HG03159 (cell line): ENCODE measurements at regions not wholly inside any gene's neighbourhood (a gene's known extent, or its start where the extent isn't known, plus 50 kb on each side); places are given as distances from the start of the nearest gene placed in this dataset.

Experiments
- ATAC-seq: cut with Tn5 transposase; IDR thresholded peaks from one replicate; pipeline ENCODE4 v1.9.1; 2021; ENCODE audit warnings: mild to moderate bottlenecking, moderate library complexity; ENCODE audit not compliant: unreplicated experiment

DNA sequence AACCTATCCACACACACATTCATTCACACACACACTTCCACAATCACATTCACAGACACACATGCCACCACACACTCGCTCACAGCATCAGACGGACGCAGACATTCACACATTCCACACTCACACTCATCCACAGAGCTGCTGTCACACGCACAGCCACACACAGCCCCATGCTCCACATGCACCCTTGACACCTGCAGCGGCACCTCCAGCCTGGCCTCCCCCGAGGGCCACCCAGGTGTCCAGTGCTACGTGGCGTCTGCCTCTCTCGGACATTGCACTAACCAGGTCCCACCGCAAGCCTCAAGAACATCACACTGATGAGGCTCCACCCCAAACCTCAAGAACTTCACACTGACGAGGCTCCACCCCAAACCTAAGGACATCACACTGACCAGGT, 155.2 kb downstream of the RBFOX3 start:
- no peak for ATAC-seq

DNA sequence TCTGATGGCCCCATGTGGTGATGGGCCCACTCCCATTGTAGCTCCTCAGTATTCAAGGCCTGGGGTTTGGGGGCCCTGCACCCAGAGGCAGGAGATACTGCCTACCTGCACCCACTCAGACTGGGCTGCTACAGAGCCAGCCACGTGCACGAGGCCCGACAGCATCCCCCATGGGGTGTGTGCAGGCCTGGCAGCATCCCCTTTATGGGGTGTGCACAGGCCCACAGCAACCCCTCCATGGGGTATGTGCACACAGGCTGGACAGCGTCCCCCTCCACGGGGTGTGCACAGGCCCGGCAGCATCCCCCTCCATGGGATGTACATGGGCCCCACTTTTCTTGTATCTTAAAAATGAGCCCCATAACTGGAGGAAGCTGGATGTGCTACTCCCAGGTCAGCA, 156.0 kb downstream of the RBFOX3 start:
- no peak for ATAC-seq

DNA sequence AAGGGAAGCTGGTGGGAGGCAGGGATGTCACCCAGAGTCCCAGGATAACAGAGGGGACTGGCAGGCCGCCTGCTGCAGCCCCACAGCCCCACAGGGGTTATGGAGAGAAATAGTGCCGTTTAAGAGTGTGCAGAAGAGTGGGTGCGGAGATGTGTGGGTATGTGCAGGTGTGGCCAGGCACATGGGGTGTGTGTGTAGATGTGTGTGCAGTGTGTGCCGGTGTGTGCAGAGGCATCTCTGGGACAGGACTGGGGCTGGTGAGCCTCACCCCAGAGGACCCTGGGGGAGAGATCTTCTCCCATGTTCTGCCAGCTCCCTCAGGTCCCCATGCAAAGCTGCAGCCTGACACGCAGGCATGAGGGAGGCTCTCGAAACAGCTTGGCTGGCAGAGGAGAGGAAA, 157.4 kb downstream of the RBFOX3 start:
- ATAC-seq: no peak

DNA sequence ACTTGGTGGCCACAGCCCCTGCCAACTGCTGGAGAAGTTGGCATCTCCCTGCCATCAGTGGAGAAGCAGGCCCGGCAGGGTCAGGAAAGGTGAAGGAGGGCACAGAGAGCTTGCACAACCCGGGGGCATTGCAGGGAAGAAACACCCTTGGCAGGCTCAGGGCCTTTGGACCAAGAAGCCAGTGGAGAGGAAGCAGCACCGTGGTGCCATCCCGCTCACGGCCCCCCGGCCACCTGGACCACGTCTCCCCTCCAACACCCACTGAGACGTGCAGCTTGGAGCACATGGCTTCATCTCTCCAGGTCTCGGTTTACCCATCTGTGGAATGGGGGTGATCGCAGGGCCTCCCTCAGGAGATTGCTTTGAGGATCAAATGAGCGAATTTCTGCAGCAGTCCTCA, 158.1 kb downstream of the RBFOX3 start:
- no peak for ATAC-seq

DNA sequence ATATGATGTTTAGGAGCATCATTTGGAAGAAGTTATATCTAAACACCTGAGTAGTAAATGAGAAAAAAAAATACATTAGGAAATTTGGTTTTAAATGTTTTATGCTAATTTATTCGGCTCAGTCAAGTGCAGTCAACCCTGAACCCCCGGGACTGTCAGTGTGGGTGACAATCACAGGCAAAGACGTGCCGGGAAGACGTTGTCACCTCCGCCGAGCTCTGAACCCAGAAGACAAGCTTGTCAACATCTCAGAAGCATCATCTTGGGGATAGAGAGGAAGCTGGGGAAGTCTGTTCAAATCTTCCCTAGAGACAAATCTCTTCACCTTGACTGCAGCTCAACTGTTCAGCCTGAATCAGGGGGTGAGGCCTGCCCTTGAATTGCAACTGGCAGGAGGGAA, 159.7 kb downstream of the RBFOX3 start:
- no peak for ATAC-seq

DNA sequence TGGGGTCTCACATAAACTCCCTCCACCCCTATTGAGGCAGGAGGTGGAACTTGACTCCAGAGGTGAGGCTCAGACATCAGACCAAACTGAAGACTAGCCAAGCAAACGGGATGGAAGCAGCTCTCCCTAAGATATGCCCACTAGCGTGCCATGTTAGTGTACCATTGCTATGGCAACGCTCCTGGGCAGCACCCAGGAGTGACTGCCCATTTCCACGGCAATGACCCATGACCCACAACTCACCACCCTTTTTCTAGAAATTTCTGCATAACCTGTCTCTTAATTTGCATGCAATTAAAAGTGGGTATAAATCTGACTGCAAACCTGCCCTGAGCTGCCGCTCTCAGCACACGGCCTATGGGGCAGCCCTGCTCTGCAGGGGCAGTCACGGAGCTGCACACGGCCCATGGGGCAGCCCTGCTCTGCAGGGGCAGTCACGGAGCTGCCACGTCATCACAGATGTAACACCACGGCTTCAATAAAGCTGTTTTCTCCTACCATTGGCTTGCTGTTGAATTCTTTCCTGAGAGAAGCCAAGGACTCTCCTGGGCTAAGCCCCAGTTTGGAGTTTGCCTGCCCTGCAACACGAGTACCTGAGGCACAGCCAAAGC, 164.3 kb downstream of the RBFOX3 start:
- ATAC-seq: no peak

DNA sequence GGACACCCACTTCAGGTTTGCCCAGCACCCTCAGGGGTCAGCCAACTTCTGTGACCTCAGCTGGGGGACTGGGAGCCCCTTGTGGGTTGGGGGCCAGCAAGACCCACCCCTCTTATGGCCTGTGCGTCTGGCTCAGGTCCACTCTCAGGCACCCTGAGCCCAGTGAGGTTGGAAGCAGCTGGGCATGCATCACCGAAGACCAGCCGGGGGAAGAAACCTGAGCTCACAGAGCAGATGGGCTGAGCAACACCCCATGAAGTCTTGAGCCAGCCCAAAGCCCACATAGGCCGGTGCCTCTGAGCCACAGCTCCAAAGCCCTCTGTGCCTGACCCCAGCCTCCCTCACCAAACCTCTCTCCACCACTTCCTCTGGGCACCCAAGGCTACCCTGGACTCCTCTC, 166.7 kb downstream of the RBFOX3 start:
- no peak for ATAC-seq

DNA sequence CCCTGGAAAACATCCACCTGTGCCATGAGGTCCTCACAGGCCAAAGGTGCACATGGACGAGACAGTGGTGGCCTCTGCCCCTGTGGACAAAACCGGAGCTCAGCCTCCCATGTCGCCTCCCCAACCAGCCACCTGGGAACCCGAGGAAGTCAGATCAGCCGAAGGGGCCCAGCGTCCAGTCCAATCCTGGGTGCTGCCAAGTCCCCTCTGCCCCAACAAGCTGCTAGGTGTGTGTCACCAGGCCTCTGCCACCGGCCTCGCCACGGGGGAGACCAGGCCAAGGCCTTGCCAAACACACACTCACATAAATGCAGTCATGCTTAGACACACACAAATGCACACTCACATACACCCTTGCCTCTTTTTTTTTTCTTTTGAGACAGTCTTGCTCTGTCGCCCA, 167.8 kb downstream of the RBFOX3 start:
- ATAC-seq: no peak

DNA sequence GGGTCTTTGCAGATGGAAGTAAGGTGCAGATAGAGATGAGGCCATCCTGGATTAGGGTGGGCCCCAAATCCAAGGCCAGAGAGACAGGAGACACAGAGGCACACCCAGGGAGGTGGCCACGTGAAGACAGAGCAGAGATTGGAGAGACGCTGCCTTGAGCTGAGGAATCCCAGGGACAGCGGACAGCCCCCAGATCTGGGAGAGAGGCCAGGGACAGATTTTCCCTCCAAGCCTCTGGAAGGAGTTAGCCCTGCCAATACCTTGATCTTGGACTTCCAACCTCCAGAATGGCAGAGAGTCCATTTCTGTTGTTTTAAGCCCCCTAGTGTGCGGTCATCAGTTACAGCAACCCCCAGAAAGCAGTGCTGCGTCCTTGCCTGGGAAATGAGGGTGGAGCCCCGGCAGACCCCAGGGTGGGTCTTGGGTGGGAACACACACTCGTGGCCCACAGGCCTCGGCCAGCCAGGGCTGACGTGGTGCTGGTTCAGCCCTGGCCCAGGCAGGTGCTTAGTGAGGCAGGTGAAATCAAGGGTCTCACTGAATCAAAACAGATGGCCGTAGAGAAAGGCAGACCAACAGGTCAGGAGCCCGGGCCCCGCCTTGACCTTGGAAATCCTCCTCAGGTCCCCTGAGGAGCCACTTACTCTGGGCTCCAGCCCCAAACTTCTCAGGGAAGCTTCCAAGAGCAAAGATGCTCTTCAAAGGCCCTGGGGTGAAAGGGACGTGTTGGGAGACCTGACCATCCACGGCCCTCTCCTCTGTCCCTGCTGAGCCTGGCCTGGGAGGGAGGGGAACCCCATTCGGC, 169.3 kb downstream of the RBFOX3 start:
- ATAC-seq: no peak

DNA sequence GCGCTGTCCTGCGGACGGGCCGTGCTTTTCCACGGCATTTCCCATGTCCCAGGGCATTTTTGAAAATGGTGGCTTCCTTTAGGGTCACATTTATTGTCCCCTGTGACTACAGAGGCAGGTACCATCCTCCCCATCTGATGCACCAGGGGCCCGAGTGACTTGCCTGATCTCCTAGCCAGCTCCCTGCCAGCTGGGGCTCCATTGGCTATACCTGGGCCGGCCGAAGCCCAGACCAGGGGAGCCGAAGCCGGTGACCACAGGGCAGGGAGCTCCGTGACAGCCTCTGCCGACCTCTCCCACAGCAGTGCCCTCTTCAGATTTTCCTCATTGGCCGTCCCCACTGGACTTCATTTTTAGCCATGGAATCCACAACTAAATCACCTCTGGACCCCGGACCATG, 170.6 kb downstream of the RBFOX3 start:
- no peak for ATAC-seq

DNA sequence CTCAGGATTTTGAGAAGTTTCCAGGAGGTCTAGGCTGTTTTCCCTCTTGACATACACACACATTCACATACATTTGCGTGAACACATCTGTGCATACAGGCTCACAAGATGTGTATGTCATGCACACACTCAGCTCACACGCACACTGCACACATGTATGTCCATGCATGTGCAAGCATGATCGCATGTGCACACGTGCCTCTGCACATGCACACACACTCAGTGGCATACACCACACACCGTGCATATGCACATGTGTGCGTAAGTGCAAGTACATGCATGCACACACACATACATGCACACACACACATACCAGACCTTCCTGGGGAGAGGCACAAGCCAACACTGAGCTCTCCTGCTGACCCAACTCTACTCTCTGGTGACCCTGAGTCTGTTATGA, 171.4 kb downstream of the RBFOX3 start:
- ATAC-seq: no peak

DNA sequence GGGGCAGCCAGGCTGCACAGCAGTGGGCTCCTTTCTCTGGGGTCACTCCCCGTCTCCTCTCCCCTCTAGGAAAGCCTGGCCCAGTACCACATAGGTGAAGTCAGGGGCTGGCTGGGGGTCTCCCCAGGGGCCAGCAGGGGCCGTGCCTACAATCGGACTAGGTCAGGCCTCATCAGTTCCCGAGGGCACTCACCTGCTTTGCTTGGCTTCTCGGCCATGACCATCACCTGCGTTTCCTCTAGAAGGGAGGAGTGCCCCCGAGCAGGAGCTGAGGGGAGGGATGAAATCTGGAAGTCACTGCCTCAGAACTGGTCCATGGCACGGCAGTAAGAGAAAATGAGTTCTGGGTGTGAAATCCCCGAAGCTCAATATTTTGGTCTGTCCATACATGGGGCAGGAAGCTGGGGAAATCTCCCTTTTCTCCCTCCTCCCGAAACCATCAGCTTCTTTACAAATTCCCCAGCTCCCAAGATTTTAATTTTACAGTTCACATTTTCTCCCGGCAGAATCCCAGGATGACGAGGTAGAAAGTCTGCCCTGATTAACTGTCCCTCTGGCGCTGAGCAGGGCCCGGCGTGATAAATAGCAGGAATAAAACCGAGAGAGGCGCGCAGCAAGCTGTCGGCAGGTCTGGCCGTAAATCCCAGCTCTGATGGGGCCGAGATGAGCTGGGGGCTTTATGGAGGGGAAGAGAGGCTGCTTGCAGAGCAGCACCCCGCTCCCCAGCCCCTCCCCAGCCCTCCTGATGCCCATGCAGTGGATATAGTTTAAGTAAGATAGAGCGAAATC, 172.1 kb downstream of the RBFOX3 start:
- no peak for ATAC-seq

DNA sequence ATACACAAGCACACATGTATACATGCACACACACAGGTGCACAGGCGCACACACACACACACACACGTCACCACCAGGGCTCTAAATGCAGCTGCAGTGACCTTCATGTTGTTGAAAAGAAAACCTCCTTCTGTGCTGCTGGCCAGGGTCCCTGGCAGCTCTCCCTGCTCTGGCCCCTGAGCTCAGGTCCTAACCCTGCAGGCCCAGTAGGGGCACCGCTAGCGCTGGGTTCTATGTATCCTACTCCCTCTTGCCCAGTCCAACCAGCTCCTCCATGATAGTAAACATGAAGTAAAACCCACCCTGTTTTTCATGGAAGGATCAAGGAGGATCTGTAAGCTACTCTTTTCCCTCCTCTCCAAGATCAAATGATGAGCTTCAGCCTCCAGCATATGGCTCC, 172.8 kb downstream of the RBFOX3 start:
- ATAC-seq: no peak

DNA sequence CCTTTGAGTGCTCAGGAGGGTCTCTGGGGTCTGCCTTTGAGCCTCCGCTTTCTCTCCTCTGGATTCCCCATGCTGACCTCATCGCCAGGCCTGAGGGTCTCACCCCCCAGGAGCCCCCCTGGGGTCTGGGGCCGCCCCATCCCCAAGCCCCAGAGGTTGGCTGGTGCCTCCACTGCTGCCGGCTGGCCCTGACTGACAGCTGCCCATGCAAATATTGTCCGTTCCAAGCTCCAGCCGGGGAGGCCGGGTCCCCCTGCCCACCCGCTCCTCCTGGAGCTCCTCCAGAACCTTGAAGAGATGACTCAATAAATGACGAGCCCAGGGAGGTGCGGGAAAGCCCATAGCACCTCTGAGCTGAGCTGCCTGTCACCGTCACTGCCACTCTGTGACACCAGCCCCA, 173.8 kb downstream of the RBFOX3 start:
- no peak for ATAC-seq

DNA sequence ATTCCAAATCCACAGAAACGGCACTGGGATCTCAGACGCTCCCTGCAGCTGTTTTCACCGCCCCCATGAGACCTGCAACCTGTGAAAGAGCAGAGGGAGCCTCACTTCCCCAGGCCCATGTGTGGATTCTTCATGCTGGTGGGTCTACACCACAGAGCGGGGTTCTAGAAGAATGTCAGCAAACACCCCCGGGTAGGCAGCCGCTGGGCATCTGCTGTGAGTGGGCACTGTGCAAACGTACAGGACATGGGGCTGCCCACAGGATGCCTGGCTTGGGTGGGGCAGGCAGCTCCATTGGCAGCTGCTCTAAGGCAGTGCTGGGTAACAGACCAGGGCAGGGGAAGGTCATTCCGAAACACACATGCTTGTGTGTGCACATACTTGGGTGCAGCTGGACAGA, 174.9 kb downstream of the RBFOX3 start:
- no peak for ATAC-seq

DNA sequence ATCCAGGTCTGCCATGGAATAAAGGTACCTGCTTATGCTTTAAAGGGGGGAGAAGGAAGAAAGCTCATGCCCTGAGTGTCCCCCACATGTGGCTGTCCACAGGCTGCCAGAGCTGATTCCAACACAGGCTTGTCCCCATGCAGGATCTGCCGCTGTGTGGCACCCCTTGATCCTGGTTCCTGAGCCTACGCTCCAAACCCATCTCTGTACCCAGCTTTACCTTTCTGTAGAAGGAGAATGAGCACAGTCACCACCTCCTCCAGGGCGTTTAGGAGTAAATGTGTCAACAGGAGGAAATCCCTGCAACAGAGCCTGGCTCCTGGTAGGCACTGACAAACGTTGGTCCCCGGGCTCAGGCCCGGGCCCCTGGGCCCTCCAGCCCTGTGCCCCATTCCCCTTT, 175.6 kb downstream of the RBFOX3 start:
- ATAC-seq: no peak

DNA sequence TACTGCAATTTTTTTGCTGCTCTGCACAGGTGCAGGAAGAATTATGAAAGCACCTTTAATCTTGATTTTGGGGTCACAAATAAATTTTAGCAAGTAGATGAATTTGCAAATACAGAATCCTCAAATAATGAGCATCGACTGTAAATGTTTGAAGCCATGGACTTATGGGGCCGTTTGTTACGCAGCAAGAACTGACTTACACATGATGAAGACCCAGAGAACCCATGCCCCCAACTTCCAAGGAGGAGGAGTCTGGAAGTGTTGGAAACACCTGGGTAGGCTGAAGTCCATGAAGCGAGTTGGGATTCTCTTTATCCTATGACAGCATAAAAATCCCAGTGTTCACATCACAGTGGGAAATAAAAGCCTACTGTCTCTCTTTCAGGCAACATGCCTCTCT, 176.6 kb downstream of the RBFOX3 start:
- ATAC-seq: no peak

DNA sequence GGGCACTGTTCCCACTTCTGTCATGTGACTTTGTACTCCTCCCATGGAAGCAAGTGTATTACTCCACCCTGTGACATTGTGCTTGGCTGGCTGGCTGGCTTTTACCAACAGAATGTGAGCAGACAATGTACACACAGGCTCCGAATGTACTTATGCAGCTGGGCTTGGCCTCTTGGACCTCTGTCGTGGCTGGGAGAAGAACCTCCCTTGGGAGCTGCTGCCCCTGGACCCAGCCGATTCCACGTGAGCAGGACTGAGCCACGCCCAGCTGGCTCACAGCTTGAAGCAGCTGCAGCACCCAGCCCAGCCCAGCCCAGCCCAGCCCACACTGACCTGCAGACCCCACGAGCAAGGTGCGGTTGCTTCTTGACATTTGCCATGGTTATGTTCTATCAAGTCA, 177.5 kb downstream of the RBFOX3 start:
- no peak for ATAC-seq

DNA sequence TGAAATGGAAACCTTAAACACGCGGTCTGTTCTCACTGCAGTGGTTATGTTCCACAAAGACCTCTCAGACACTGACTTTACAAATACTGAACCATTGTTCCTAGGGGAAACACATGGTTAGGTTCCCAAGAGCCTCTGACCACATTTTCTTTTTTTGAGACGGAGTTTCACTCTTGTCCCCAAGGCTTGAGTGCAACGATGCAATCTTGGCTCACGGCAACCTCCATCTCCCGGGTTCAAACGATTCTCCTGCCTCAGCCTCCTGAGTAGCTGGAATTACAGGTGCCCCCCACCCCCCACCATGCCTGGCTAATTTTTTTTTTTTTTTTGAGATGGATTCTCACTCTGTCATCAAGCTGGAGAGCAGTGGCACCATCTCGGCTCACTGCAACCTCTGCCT, 179.7 kb downstream of the RBFOX3 start:
- ATAC-seq: no peak

DNA sequence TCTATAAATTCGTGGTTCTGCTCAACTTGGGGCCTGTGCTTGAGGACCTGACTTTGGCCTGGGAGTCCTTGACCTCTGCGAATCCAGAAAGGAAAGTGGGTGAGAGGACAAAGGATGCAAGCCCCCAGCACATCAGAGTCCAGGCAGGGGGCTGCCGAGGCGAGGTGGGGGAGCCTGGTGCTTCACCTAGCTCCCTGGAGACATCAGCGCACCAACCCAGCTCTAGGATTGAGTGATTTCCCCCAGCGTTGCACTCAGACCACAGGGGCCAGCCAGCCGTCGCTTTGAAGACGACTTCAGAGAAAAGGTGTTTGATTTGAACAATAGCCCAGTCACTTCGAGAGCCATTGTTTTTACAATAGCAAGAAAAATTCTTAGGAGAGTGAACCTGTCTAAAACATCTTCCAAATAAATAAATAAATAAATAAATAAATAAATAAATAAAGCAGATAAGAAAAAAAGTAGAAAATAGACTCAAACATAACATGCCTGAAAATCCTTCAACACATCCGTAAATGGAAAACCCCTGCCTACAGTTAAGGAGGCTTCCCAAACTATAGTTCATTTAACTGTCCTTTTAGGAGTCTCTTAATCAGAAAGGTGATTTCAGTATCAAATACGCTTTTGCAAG, 180.9 kb downstream of the RBFOX3 start:
- ATAC-seq: no peak

DNA sequence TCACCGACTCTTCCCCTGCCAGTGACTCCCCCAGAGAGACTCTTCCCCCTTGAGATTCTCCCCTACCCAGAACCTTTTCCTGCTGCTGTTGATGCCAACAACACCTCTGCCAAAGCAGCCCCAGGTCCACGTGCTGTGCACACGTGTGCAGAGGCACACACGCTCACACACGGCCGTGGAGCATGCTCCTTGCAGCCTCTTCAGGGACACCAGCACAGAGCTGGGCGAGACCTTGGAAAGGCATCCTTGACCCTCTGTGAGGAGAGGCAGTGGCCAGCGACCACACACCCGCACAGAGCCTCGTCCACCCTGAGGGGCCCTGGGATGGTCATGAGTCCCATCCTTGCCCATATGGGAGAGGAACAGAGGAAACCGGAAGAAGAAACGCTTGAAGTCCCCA, 181.9 kb downstream of the RBFOX3 start:
- no peak for ATAC-seq
